HG03565 (cell line): ENCODE measurements at regions not wholly inside any gene's neighbourhood (a gene's known extent, or its start where the extent isn't known, plus 50 kb on each side); places are given as distances from the start of the nearest gene placed in this dataset.
"Not testable (repeated sequence)": the region's sequence is repeated elsewhere in the genome, so short reads cannot be mapped to it uniquely, and the experiment has no call there.

Experiments
- ATAC-seq: cut with Tn5 transposase; IDR thresholded peaks from one replicate; pipeline ENCODE4 v1.9.1; 2021; ENCODE audit warnings: mild to moderate bottlenecking, moderate library complexity; ENCODE audit not compliant: unreplicated experiment

GRCh38 chr10:33673839-33674415 is 339.5 kb upstream of the NRP1 start:
- no peak for ATAC-seq

DNA sequence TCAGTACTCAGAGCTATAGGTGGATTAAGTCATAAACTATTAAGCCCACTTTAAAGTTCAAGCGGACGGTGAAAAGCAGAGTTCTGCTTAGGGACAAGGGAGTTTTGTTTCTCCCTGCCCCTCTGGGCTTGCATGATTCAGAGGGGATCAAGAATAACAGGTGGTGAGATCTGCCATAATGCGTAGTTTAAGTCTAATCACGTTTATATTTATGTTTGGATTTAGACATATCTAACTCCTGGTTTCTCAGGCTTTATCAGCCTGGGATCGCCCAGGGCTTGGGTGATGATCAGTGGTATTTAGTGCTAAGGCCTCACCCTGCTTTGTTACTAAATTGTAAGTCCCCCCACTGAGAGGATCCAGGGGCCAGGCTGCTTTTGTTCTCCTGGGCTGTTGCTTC is 335.4 kb upstream of the NRP1 start:
- no peak for ATAC-seq

DNA sequence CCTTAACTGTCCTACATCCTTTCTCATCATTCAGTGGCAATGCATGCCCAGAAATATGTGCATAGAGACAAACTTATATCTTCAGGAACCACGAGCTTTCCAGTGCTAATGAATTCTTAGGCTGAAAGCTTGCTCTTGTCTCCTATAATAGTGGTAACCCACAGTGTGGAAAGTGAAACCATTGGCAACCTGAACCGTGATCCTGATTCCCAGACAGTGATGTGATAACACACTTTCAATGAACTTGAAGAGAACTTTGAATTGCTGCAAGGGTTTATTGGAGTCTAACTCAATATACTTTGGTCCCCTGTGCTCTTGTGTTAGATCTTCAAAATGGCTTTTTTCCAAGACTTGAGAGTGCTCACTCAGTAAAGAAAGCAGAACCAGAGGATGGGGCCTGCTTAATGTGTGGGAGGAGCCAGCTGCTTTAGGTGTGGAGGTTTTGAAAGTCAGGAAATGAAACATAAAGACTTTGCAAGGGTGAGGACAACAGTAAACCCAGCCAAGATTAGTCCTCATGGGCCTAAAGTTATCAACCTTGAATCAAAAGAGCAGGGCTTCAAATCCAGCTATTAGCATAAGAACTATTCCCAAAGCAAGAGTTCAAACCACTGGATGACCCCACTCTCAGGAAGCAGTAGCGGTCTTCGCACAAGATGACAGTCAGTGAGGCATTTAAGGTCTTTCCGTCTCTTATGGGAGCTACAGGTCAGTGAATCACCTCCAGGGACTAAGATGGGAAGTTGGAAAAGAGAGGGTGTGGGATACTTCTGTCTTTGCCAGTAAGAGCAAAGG is 332.4 kb upstream of the NRP1 start:
- no peak for ATAC-seq

DNA sequence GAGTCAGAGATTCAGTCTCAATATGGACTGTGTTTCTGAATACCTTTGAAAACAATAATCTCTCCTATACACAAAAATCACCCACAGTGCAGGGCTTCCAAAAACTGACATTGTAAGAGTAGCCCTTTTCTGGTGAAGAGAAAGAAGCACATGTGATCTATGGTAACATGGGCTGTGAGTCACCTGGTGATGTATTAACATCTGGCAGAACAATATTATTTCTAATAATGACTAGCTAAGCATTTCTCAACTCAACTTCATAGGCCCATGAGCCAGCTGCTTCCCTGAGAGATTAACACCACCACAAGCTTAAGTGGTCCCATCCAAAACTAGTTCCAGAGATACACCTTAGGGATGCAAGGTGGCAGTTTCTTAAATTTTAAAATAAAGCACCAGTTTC is 331.0 kb upstream of the NRP1 start:
- no peak for ATAC-seq

DNA sequence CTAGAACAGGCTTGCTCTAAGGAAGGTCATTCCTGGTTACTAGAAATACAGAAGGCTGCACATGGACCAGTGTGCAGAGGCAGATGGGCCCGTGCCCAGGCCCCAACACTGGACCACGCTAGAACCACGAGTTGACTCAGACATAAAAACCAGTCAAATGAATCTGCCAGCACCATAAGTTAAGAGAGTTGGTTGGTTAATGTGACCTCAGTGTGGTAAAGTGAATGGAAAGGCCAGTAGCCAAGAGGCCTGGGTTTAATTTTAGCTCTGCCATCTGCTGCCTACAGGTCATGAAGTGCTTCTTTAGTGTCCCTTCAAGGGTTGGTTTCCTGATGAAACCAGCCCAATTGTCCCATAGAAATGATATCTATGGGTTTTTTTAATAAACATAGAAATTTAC is 329.6 kb upstream of the NRP1 start:
- ATAC-seq, result no peak

DNA sequence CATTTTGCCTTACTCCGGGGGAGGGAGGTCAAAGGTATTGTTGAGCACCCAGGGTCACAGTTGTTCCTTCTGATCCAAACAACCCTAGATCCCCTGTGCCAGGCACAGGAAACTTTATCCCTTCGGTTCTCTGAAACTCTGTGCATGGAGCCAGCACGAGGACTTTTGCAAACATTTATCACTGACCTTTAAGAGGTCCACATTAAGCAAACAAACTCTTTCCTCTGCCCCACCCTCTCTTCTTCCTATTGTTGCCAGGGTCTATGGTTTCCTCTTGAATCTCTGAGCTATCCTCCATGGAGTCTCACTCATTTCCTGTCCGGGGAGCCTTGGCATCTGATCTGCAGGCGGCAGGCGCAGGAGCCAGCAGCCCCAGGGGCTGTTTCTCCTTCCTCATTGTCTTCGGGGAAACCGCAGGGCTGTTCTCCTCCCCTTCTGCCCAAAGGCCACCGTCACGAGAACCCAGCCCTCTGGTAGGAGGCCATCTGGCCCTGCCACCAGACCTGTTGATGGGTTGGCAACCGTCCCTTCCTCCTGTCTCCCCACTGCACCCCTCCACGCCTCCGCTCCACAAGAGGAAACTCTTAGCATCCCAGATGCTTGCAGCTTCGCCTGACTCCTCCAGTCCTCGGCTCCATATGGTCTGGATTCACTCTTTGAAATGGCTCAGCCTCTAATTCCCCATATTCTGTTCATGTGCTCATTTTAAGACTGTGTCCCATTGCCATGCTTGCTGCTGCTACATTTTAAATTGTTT is 327.3 kb upstream of the NRP1 start:
- no peak for ATAC-seq

DNA sequence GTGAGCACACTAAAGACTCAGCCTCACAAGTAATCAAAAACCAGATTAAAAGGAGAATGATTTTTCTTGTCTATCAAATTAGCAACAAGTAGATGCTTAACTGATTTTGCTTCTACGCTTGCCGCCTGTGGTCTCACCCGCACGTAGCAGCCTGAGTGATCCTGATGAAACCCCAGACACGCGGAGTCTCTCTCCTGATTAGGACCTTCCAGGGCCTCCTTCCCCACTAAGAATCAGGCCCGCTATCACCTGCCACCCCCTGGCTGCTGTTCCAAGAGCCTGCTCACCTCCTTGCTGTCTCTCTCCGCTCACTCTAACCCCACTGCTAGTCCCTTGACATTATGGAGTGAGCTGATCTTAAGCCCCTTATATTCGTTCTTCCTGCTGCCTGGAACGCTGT is 325.9 kb upstream of the NRP1 start:
- no peak for ATAC-seq

DNA sequence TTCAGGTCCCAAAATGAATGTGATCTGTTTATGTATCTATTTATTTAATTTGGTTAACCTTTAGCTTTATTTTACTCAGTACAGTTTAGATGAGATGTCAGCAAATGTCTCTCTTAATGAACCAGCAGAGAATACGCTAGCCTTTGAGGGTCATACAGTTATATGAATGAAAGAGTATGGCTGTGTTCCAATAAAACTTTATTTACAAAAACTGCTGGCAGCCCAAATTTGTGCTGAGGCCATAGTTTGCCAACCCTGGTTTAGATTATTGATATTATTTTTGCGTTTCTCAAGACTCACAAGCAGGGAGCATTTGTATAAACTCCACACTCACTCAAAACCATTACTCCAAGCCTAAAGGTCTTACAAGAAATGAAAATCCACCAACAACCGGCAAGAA is 323.4 kb upstream of the NRP1 start:
- ATAC-seq, result no peak

- no peak for ATAC-seq
These were observed 322.9 kb upstream of the NRP1 start for GRCh38 chr10:33657154-33657908.

DNA sequence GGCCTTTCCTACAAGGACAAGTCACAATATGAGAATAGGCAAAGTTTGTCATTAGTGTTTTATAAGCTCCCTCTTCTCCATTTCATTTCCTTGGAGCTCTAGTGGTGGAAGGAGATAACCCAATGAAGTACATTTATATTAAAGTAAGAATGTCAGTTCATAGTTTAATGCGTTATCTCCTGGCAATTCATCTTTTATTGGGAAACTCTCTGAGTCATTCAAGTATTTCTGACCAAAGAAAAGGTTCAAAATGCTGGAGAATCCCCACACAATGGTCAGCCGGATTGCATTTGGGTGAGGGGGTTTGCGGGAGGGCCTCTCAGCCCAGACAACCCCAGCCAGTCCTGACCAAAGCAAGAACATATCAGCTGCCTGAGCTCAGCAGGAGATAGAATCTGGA is 321.5 kb upstream of the NRP1 start:
- no peak for ATAC-seq

GRCh38 chr10:33655165-33655815 is 320.8 kb upstream of the NRP1 start:
- no peak for ATAC-seq

GRCh38 chr10:33653584-33654367 is 319.3 kb upstream of the NRP1 start:
- ATAC-seq, result no peak

DNA sequence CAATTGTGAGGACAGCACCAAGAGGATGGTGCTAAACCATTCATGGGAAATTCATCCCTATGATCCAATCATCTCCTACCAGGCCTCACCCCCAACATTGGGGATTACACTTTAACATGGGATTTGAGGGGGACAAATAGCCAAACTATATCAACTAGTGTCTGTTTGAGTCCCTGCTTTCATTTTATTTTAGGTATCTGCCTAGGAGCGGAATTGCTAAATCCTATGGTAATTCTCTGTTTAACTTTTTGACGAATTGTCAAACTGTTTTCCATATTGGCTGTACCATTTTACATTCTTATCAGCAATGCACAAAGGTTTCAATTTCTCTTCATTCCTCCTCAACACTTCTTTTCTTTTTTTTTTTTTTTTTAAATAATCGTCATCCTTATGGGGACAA is 318.4 kb upstream of the NRP1 start:
- no peak for ATAC-seq

DNA sequence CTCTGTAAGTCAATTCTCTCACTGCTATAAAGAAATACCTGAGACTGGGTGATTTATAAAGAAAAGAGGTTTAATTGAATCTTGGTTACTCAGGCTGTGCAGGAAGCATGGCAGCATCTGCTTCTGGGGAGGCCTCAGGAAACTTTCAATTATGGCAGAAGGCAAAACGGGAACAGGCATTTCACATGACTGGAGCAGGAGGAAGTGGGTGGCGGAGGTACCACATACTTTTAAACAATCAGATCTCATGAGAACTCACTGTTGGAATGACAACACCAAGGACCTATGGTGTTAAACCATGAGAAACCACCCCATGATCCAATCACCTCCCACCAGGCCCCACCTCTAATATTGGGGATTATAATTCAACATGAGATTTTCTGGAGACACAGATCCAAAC is 315.7 kb upstream of the NRP1 start:
- not testable (repeated sequence) for ATAC-seq

GRCh38 chr10:33643042-33643441 is 308.6 kb upstream of the NRP1 start:
- no peak for ATAC-seq

- ATAC-seq, result no peak
These were observed 304.4 kb upstream of the NRP1 start for GRCh38 chr10:33638891-33639290.

DNA sequence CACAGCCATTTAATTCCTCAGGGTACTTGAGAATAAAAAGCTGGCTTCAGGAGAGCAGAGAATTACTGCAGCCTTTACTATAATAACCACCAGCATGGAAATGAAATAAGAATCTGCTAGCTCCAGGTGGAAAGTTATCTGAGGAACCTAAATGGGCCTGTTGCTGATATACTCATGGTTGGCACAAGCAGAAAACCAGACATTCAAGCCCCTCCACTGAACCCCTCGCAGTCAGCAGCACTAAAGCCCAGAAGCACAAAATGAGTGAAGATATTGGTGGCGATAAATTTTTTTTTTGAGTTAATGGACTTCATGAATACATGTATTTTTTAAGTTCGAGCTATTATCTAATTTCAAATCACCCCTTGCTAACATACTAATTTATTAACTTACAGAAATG is 303.9 kb upstream of the NRP1 start:
- ATAC-seq, result no peak

DNA sequence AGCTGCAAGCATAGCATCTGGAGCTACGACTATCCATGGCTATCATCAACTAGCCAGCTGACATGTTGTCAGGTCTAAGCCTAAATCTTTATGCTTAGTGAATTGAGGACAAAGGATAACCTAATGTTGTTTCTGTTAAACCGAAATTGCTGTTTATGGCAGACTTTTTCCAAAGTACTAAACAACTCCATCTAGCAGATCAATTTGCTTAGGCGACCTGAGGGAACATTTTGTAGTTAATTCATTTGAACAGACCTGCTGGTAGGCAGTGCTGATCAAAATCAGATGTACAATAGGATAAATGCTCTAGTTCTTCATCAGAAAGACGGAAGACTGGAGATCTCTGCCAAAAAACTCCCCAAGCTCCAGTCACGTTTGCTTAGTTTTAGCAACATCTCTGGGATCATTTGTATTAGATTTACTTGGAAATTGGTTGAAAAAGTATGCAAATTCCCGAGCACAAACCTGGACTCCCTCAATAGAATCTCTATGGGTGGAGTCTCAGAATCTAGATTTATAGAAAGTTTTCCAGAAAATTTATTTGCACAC is 301.6 kb upstream of the NRP1 start:
- no peak for ATAC-seq

GRCh38 chr10:33632432-33632831 is 298.0 kb upstream of the NRP1 start:
- no peak for ATAC-seq

DNA sequence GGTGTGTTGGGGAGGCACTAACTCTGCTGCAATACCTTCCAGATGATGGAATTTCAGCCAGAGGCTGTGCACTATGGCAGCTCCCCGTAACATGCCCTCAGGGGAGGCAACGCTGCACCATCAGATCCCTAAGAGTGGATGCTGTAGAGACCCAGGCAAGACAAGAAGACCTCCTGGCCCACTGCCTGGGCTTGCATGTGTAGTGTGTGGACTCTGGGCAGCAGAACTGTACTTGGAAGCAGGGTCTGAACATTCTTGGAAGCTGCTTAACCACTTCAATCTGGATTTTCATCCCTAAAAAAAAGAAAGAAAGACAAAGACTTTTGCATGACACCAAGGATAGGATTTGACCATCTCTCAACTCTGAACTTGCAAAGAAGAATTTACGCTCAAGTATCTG is 297.5 kb upstream of the NRP1 start:
- ATAC-seq, result no peak
